Lower leg skin (tissue), 4 donors: ENCODE measurements at regions not wholly inside any gene's neighbourhood (a gene's known extent, or its start where the extent isn't known, plus 50 kb on each side); places are given as distances from the start of the nearest gene placed in this dataset.

Experiments used
- DNase-seq, 2 donors: peaks; one replicate each; pipeline ENCODE4 v3.0.0-alpha.2; 2019; ENCODE audit warnings: low spot score in 2 of 2
- H3K4me3 ChIP-seq: fragments of 200-600 bp; sonication (generic); 2 replicates; pipeline ENCODE4 v1.5.1; 2017; ENCODE audit warnings: mild to moderate bottlenecking, low read depth; ENCODE audit not compliant: poor library complexity, severe bottlenecking
- POLR2A ChIP-seq, 2 donors: fragments of 450-650 bp; IDR thresholded peaks; one replicate each; pipeline ENCODE4 v1.6.1; 2016 to 2017; ENCODE audit warnings: antibody characterized with exemption in 2 of 2, mild to moderate bottlenecking in 1 of 2, moderate library complexity in 1 of 2
- WGBS, 2 donors: methylation state at CpG; one replicate each; pipeline ENCODE4 v1.1.5; 2018; 5-methylcytosine and 5-hydroxymethylcytosine counted together
- intact Hi-C: fragments of 100-400 bp; cut with DNase I; formaldehyde crosslinking; loops from one replicate; pipeline ENCODE4 v1.15.0; 2023; ENCODE audit warnings: low total_unique reads
- TF ChIP-seq, protein P1 (sequence below), 3 donors: fragments of 450-650 bp; IDR thresholded peaks; one replicate each; pipeline ENCODE4 v1.5.1; 2016; ENCODE audit warnings: antibody characterized with exemption in 3 of 3, mild to moderate bottlenecking in 3 of 3, moderate library complexity in 2 of 3

GRCh38 chr6:150729188-150729748 lies 129.6 kb downstream of the PLEKHG1 start:
- no peak for TF ChIP-seq POLR2A (IDR thresholded peaks at IDR 0.05)
- TF ChIP-seq, protein P1, sequence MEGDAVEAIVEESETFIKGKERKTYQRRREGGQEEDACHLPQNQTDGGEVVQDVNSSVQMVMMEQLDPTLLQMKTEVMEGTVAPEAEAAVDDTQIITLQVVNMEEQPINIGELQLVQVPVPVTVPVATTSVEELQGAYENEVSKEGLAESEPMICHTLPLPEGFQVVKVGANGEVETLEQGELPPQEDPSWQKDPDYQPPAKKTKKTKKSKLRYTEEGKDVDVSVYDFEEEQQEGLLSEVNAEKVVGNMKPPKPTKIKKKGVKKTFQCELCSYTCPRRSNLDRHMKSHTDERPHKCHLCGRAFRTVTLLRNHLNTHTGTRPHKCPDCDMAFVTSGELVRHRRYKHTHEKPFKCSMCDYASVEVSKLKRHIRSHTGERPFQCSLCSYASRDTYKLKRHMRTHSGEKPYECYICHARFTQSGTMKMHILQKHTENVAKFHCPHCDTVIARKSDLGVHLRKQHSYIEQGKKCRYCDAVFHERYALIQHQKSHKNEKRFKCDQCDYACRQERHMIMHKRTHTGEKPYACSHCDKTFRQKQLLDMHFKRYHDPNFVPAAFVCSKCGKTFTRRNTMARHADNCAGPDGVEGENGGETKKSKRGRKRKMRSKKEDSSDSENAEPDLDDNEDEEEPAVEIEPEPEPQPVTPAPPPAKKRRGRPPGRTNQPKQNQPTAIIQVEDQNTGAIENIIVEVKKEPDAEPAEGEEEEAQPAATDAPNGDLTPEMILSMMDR (IDR thresholded peaks at IDR 0.05): no peak
- intact Hi-C loops: no loop called here
- WGBS, 2 donors: 80 to 82% methylated on average over 7 of the region's 7 CpGs
- no peak for DNase-seq
- H3K4me3 ChIP-seq: no peak overlapping the region

DNA sequence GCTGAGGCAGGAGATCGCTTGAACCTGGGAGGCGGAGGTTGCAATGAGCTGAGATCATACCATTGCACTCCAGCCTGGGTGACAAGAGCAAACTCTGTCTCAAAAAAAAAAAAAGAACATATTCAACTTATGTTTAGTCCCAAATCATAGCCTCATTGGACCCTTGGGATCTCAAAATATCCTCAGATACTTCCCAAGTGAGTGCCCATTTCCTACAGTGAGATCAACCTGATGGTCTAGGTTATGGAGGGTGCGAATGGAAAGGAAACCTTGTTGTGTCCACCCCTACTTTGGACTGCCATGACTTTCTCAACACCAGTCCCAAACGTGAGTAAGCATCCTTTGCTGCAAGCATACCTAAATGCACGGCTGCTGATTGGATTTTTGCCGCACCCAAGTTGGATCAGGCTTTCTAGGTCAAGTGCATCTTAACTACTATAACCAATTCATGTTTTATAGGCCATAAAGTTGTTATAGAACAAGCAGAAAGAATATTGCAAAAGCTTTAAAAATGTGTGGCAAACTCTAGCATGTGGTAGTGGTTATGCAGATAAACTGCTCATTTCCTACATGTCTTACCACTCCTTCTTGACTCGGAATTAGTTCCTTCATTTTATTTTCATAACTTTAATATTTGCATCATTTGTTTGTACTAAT lies 131.2 kb downstream of the PLEKHG1 start:
- H3K4me3 ChIP-seq: no peak overlapping the region
- WGBS, 2 donors: 87 to 90% methylated on average over 7 of the region's 7 CpGs
- intact Hi-C loops: no loop called here
- TF ChIP-seq POLR2A (IDR thresholded peaks at IDR 0.05): no peak
- TF ChIP-seq, protein P1 (IDR thresholded peaks at IDR 0.05): no peak
- no peak for DNase-seq

DNA sequence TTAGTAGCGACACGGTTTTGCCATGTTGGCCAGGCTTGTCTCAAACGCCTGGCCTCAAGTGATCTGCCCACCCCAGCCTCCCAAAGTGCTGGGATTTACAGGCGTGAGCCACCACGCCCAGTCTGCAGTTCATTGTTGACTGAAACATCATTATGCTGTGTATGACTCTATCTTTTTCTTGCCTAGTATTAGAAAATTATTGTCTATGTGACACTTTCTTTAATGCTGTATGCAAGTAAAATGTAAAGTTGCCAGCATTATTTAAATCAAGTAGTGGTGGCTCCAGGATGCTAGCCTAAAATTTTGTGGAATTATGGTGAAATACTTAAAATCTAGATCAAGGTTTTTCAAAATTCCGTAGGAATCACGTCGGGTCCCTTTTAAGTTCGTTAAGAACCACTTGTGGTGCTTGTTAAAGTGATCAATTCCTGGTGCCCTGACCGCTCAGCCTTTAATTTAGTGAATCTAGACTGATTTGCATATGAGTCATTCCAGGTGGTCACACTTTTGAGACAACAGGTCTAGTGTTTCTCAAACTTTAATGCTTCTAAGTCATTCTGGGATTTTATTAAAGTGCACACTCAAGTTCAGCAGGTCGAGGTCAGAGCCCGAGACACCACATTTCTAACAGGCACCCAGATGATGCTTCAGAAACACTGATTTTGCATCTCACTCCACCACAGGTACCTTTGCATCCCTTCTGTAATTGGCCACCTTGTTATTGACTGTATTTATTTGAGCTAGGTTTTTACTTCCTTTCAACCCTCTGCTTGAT lies 132.6 kb upstream of the MTHFD1L start:
- intact Hi-C loops: no loop called here
- H3K4me3 ChIP-seq: no peak overlapping the region
- TF ChIP-seq, protein P1 (IDR thresholded peaks at IDR 0.05): no peak
- 89 to 92% methylated on average over 12 of the region's 12 CpGs for WGBS, 2 donors
- DNase-seq: no peak

GRCh38 chr6:150733726-150734125 lies 131.8 kb upstream of the MTHFD1L start:
- no peak overlapping the region for H3K4me3 ChIP-seq
- WGBS, 2 donors: 94 to 96% methylated on average over 21 of the region's 21 CpGs
- DNase-seq: no peak
- intact Hi-C loops: no loop called here
- TF ChIP-seq, protein P1 (IDR thresholded peaks at IDR 0.05): no peak
- TF ChIP-seq POLR2A (IDR thresholded peaks at IDR 0.05): no peak

- no peak for DNase-seq
- no peak overlapping the region for H3K4me3 ChIP-seq
- intact Hi-C loops: no loop called here
- no peak for TF ChIP-seq POLR2A (IDR thresholded peaks at IDR 0.05)
- TF ChIP-seq, protein P1 (IDR thresholded peaks at IDR 0.05): no peak
- 88 to 92% methylated on average over 7 of the region's 7 CpGs for WGBS, 2 donors
Measured at GRCh38 chr6:150734235-150734634, 131.3 kb upstream of the MTHFD1L start.
